Head of caudate nucleus (tissue), 42 donors: ENCODE measurements at regions not wholly inside any gene's neighbourhood (a gene's known extent, or its start where the extent isn't known, plus 50 kb on each side); places are given as distances from the start of the nearest gene placed in this dataset.

Experiments used
- DNase-seq, 42 donors: peaks; one replicate each; pipeline versions ENCODE4 v3.0.0 to v3.0.0-alpha.2; 2020 to 2021; ENCODE audit warnings: mixed read lengths in 7 of 42
- intact Hi-C: fragments of 100-400 bp; cut with DNase I; formaldehyde crosslinking; loops from one replicate; pipeline ENCODE4 v1.15.0; 2022

DNA sequence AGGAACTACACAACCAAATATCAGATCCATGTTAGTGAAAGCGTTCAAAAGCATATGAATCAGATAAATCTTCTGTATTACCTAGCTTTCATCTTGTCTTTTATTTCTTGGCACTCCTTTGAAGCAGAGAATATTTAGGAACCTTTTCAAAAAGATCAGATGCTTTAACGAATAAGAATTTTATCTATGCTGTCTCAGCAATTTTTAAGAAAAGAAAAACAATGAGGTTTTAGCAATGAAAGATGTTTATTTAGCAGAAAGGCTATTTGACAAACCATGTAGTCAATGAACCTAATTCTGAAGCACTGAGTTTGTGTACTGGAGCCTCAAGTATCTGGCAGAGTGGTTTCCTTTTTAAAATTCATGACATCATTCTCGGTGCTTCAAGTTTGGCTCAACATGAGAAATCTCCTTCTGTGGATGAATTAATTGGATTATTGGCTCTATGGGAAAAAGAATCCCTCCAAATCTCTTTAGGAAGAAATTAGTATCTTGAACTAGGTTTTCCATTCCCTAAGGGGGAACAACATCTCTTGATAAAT, 534.7 kb downstream of the CAAP1 start:
- intact Hi-C loops, result no loop called here
- peak in 1 of 42 donors; percentile 7 for DNase-seq

DNA sequence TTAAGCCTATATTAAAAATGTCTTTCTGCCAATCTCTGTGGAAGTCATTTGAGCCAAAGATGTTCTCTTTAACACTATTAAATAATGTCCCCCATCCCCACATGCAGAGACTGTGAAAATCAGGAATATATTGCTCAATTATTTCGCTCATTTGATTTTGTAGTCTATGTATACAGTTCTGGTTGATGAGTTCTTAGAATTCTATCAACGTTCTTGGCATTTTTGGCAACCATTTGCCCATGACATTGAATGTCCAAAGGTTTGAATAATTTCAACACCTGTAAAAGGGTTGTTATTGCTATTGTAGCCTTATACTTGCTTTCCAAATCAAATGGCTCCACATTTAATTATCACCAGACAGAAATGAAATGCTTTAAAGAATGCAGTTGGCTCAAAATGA, 536.1 kb downstream of the CAAP1 start:
- no peak for DNase-seq
- intact Hi-C loops, result no loop called here

DNA sequence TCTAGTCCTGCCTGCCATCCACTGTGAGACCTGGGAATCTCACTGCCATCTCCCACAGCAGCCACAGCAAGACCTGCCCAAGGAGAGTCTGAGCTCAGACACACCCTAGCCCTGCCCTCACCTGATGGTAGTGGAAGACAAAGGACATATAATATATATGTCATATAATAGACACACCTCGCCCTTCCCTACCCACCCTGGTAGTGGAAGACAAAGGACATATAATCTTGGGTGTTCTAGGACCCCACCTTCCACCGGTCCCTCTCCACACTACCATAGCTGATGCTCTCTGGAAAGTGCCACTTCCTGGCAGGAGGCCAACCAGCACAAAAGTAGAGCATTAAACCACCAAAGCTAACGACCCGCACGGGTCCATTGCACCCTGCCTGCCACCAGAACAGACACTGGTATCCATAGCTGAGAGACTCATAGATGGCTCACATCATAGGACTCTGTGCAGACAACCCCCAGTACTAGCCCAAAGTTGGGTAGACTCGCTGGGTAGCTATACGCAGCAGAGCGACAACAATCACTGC, 545.6 kb downstream of the CAAP1 start:
- intact Hi-C loops, result no loop called here
- no peak for DNase-seq

DNA sequence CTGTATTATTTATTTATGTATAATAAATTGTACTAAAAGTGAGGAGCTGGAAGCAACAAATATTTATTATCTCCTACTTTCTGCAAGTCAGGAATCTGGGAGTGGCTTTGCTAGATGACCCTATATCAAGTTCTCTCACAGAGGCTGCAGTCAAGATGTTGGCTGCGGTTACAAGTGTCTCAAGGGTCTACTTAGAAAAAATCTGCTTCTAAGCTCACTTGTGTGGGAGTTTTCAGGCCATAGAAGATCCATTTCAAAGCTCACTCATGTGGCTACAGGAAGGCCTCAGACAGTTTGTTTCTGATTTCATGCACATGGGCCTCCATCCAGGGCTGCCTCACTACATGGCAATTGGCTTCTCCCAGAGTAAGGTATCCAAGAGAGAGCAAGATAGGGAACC, 551.1 kb downstream of the CAAP1 start:
- DNase-seq, result no peak
- intact Hi-C loops, result no loop called here

DNA sequence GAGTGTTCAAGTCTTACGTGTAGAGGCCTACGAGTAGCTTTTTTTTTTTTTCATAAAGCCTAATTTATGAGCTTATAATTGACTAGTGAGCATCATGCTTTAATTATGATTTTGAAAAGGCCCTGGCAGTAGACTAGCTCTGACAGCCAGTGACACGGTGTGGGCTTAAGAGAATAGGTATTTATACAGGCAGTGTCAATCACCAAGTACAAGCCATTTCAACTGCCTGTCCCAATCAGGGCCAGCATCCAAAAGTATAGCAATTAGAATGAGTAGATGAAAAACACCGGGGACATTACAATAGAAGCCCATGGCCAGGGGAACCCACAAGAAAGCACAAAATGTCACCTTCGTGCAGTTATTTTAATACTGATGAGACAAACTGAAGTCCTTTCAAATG, 552.8 kb downstream of the CAAP1 start:
- intact Hi-C loops, result no loop called here
- DNase-seq, result no peak

DNA sequence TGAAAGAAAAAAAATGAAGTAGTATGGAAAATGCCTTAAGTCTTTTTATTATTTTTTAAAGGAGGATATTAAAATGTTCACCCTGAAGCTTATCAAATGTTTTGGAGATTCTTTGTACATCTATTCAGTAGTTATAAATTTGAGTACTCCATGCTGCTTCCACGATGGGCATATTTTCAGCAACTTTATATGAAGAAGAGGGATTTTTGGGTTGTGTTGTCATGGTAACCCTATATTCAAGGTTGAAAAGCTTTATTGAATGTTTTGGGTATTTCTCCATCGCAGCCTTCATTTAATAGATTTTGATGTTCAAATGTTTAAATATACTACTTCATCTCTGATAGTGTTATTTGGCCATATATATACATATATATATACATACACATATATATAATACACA, 557.5 kb downstream of the CAAP1 start:
- intact Hi-C loops, result no loop called here
- no peak for DNase-seq

DNA sequence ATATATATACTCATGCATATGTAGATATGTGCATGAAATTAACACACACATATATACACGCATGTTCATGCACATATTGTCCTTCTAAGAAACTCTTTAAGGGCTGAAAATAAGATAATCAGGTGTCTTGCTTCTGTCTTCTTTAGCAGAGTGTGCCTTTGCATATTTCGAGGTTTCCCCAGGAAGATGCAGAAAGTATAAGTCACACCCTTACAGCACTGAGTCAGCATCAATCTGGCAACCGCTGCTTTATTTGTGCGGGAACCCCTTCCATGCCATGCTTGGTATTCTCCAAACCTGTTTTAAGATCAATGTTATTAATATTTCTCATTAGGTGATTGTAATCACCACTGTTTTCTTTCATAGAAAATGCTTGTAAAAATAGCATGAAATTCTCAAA, 557.9 kb downstream of the CAAP1 start:
- no peak for DNase-seq
- intact Hi-C loops, result no loop called here

DNA sequence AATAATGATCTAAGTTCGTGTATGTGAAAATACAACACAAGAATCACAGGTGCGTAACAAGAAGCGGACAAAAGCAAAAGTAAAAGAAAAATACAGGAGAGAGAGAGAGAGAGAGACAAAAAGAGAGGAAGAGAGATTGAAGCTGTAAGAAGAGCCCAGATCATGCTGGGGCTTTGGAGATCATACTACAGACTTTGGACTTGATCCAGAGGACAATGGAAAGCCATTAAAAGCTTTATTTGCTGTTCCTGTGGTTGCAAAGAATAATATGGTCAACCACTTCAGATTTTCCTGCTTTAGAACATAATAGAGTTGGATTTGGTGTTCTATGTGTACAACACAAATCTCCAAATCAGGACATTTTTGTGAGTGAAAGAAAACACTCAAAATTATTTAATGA, 561.4 kb downstream of the CAAP1 start:
- no peak for DNase-seq
- intact Hi-C loops, result no loop called here

DNA sequence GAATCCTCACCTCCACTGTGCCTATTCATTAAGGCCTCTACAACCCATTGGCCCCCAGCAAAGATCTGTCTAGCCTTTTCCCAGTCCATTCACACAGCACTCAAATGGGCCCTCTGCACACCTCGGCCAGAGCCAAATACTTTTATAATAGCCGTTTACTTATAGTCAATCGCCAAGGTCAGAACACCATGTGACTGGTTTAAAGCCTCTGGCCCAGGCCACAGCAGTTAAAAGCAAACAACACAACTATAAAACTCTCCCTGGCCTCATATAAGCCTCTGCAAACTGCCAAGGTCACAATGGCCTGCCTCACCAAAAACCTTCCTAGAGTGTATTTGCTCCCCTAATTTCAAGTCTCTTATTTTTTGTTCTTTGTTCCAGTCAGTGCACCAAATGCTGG, 562.6 kb downstream of the CAAP1 start:
- no peak for DNase-seq
- intact Hi-C loops, result loop anchor here (5.0 kb wide), 1 partner anchor 368 kb away; no protein-coding TSS in a partner anchor

DNA sequence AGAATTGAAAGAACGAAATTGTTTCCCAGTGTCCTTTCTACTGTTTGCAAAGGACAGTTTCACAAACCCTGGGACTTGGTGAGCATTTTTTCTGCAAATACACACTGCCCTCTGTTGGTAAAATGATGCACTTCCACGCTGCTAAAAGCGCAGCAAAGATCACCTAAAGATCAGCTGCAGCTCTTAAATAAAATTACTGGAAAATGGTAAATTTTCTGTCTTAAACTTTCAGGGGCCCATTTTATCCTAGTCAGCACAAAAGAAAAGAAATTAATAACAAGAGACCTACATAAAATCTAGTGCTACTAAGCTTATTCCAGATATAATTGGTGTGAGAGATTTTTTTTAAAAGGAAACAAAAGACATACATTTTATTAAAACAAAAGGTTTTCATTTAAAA, 566.0 kb downstream of the CAAP1 start:
- DNase-seq, result peak in 34 of 42 donors; percentile 17 to 79 (median 54)
- intact Hi-C loops, result loop anchor here (5.0 kb wide), 1 partner anchor 364 kb away; no protein-coding TSS in a partner anchor

DNA sequence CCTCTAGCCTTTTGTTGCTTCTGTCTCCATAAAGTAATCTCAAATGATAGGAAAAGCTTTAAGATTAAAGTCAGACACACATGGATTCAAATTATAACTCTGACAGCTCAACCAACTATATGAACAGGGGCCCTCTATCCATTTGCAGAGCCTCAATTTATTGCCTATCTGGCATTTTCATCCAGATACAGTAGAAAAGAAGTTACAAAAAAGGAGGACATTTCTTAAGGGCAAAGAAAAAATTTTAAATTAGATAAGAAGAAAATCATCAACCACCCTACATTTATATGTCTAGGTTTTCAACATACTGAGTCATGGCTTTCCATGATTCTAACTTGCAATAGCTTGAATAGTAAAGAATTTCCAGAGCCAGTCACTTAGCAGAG, 567.2 kb downstream of the CAAP1 start:
- intact Hi-C loops, result loop anchor here (5.0 kb wide), 1 partner anchor 363 kb away; no protein-coding TSS in a partner anchor
- DNase-seq, result no peak

DNA sequence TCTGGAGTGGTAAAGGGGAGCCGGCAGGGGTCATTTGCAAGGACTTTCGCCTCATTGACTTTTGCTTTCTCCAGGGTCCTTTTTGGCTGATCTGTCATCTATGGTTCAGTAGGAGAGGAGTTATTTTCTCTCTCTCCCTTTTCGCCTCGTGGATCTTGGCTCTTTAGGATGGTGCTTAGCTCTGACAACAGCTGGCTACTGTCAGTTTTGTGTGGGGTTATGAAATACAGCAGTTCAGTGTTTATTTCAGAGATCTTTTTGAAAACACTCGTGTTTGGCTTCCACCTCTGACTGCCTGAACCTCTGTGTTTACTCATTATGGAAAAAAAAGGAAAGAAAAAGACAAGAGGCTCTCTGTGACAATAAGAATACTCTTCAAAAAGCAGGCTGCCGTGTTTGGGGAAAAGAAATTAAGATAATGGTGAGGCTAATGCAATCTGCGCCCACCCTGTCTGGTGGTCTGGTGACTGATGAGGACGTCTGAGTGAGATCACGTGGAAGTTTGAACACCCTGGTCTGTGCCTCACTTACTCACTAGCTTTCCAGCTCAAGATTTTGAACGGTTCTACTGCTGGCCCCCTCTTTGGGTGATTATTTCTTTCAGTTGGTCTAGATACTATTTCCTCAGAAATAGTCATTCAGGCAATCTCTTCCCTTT, 567.7 kb downstream of the CAAP1 start:
- DNase-seq, result no peak
- intact Hi-C loops, result loop anchor here (5.0 kb wide), 1 partner anchor 363 kb away; no protein-coding TSS in a partner anchor

DNA sequence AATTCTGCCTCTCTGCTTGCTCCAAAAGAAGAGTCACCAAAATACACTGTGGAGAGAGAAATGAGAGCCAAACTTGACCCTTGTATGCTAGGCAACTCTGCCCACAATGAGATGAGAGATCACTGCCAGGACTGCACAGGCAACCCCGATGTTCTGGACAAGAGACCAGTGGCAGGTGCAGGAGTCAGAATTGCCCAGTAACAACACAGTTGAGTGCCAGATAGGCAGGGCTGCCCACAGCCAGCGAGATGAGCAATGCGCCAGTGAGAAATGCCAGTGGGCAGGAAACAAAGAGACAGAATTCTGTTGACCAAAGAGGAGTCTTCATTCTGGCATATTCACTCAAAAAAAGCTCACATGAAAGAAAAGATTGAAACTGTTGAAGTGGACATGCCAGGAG, 570.7 kb downstream of the CAAP1 start:
- intact Hi-C loops, result no loop called here
- peak in 1 of 42 donors; percentile 38 for DNase-seq

DNA sequence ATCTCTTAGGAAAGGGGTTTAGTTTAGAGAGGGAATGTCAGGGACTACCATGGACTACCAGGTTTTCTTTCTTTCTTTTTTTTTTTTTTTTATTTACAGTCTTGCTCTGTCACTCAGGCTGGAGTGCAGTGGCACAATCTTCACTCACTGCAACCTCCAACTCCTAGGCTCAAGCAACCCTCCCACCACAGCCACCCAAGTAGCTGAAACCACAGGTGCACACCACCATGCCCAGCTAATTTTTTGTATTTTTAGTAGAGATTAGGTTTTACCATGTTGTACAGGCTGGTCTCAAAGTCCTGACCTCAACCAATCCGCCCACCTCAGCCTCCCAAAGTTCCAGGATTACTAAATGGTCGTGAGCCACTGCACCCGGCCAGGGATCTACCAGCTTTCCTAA, 572.7 kb downstream of the CAAP1 start:
- intact Hi-C loops, result no loop called here

DNA sequence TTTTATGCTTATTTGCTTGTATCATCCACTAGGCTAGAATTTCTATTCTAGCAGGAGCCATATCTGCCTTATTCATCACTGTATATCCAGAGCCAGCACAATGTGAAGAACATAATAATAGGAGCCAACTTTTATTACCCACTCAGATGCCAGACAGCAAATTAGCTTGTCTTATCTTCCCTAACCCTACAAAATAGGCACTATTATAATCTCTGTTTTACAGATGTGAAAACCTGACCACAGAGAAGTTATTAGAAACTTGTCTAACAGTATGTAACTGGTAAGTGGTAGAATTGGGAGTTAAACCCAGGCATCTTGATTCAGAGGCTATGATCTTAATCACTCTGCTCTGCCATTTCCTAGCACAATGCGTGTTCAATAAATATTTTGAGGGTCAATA, 579.5 kb downstream of the CAAP1 start:
- no peak for DNase-seq
- intact Hi-C loops, result no loop called here

More for the DNA sequence above, 572.7 kb downstream of the CAAP1 start:
- no peak for DNase-seq

DNA sequence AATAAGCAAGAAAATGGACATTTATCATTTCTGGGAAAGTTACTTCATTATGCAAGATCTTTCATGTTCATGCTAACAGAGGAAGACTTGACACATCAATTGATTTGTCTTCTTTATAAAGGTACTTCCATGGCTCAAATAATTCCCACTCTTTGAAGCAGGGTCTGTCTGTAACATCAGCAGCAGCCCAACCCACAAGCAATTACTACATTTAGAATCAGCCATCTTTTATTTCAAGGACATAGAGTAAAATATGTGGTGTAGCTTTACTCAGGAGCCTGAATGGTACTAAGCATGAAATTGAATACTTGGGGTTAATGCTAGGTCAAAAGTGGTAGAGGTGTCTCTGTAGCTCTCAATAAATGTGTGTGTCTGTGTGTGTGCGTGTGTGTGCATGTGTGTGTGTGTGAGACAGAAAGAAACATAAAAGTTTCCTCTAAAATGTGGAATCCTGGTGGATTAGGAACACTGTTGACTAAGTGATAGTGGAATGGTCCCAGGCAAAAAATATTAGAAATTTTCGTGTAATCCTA, 581.1 kb downstream of the CAAP1 start:
- DNase-seq, result no peak
- intact Hi-C loops, result no loop called here

DNA sequence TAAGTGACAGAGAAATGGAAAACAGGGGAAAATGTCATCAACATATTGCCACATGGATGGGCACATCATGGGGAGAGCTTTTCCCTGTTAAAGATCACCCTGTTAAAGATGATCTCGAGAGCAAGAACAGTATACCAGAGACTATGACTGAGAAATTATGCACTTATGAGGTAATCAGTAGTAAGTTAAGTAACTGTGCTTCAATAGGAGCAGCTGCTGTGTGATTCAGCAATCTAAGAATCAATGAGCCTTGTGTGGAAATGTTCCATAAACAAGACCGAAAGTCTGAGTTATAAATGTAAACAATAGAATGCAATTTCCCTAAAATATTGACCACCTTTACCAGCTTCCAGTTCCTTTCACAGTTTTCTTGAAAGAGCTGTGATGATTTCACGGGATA, 582.3 kb downstream of the CAAP1 start:
- intact Hi-C loops, result no loop called here
- no peak for DNase-seq

DNA sequence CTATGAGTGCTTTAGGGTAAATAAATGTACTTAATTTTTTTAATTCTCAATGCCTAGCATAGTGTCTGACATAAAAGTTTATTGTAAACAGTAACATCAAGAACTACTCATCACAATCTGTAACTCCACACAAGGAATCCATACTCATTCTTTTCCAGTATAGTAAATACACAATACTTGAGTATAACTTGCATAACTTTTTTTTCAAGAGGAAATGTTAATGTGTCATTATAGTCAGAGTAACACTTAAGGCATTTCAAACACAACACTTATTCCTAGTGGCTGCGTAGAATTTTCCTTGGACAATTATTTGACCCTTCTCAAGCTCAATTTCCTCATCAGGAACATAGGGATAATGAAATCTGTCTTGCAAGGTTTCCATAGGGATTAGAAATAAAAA, 584.3 kb downstream of the CAAP1 start:
- no peak for DNase-seq

DNA sequence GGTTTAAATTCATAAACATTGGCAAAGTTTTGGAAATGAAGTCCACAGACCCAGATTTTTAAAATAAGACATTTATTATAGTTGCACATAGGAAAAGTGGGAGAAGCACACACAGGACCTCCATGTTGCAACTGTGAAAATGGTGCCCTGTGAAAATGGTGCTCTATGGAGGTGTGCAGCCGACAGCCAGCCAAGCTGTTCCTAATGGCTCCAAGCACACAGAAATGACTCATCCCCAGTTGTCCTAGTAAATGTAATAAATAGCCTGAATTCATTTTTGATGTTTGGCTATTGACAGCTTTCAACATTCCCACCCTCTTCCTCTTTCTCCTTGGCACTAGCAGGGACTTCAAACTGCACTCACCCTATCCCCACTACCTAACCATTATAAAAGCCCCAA, 590.9 kb downstream of the CAAP1 start:
- intact Hi-C loops, result no loop called here
- no peak for DNase-seq

More for the DNA sequence above, 584.3 kb downstream of the CAAP1 start:
- intact Hi-C loops, result no loop called here

DNA sequence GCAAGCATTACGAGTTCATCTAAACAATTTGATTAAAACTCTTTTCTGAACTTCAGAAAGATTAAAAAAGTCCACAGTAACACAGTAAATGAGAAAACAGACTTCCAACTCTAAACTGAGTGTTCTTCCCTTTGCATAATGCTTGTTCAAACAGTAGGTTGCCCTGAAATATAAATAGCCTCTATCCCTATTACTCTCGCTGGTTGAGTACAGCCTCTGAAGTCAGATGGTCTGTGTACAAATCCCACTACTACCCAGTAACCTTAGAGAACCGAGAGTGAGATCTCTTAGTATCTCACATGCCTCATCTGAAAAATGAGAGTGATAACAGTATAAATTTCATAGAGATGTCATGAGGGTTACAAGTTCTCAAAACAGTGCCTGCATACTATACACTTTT, 591.6 kb downstream of the CAAP1 start:
- intact Hi-C loops, result no loop called here
- DNase-seq, result no peak
